Naive thymus-derived CD4-positive, alpha-beta T cell (primary cell): ENCODE measurements at regions not wholly inside any gene's neighbourhood (a gene's known extent, or its start where the extent isn't known, plus 50 kb on each side); places are given as distances from the start of the nearest gene placed in this dataset.

Source experiments
- ATAC-seq: fragments of 150-1000 bp; cut with Tn5 transposase; 2 replicates; pipeline ENCODE4 v1.10.0; 2021; ENCODE audit warnings: mild to moderate bottlenecking, moderate library complexity
- CTCF ChIA-PET: fragments of 350-600 bp; sonication (Branson Sonifier 250); formaldehyde crosslinking; loops from one replicate; lab custom pipeline; 2021; ENCODE audit warnings: antibody characterized with exemption; lab: Charles Lee
- POLR2A ChIA-PET: fragments of 350-600 bp; sonication (Branson Sonifier 250); formaldehyde crosslinking; loops from one replicate; lab custom pipeline; 2021; ENCODE audit warnings: antibody characterized with exemption, inconsistent platforms; lab: Charles Lee
- DNase-seq, 9 donors: peaks; one replicate each; pipeline versions ENCODE4 v3.0.0 to v3.0.0-alpha.2; 2020 to 2022; ENCODE audit warnings: mixed read lengths in 1 of 9
- H3K27ac ChIP-seq: one replicate; pipeline ENCODE4 v1.7.0; 2013; ENCODE audit warnings: mild to moderate bottlenecking, low read depth, low read length, moderate library complexity
- H3K27me3 ChIP-seq, 2 donors: one replicate each; pipeline ENCODE4 v1.7.0; 2013; ENCODE audit warnings: low read length in 2 of 2, mild to moderate bottlenecking in 2 of 2, moderate library complexity in 2 of 2; ENCODE audit not compliant: control insufficient read depth in 2 of 2, insufficient read depth in 2 of 2
- H3K36me3 ChIP-seq, 3 experiments: 1 replicate in 2 of 3; 2 replicates in 1 of 3; pipeline ENCODE4 v1.7.0; 2013; ENCODE audit warnings: low read length in 3 of 3, mild to moderate bottlenecking in 3 of 3, moderate library complexity in 1 of 3; ENCODE audit not compliant: insufficient read depth in 3 of 3, control insufficient read depth in 2 of 3
- H3K4me1 ChIP-seq, 2 donors: one replicate each; pipeline ENCODE4 v1.7.0; 2013; ENCODE audit warnings: low read length in 2 of 2, mild to moderate bottlenecking in 2 of 2, moderate library complexity in 1 of 2; ENCODE audit not compliant: control insufficient read depth in 2 of 2, insufficient read depth in 2 of 2
- H3K4me3 ChIP-seq: 2 replicates; pipeline ENCODE4 v1.7.0; 2013; ENCODE audit warnings: mild to moderate bottlenecking, low read length
- H3K9me3 ChIP-seq, 3 experiments: 1 replicate in 2 of 3; 2 replicates in 1 of 3; pipeline ENCODE4 v1.7.0; 2013; ENCODE audit warnings: low read length in 3 of 3; ENCODE audit not compliant: control insufficient read depth in 2 of 3
- H3K27ac Mint-ChIP-seq, 9 donors: one replicate each; pipeline ENCODE4 v1.8.0; 2020 to 2022; ENCODE audit warnings: mixed read lengths in 9 of 9, mild to moderate bottlenecking in 8 of 9, moderate library complexity in 5 of 9, inconsistent platforms in 2 of 9
- H3K27me3 Mint-ChIP-seq, 5 donors: one replicate each; pipeline ENCODE4 v1.8.0; 2021 to 2022; ENCODE audit warnings: mixed read lengths in 5 of 5, mild to moderate bottlenecking in 1 of 5
- H3K36me3 Mint-ChIP-seq, 5 donors: one replicate each; pipeline ENCODE4 v1.8.0; 2020 to 2022; ENCODE audit warnings: mixed read lengths in 5 of 5, mild to moderate bottlenecking in 3 of 5, inconsistent platforms in 1 of 5
- H3K4me1 Mint-ChIP-seq, 7 donors: one replicate each; pipeline ENCODE4 v1.8.0; 2020 to 2022; ENCODE audit warnings: mixed read lengths in 7 of 7, mild to moderate bottlenecking in 3 of 7, inconsistent platforms in 1 of 7
- H3K4me3 Mint-ChIP-seq, 10 donors: one replicate each; pipeline ENCODE4 v1.8.0; 2020 to 2022; ENCODE audit warnings: mild to moderate bottlenecking in 10 of 10, mixed read lengths in 10 of 10, moderate library complexity in 6 of 10, inconsistent platforms in 2 of 10
- H3K9me3 Mint-ChIP-seq, 11 donors: one replicate each; pipeline ENCODE4 v1.8.0; 2020 to 2022; ENCODE audit warnings: mixed read lengths in 11 of 11, mild to moderate bottlenecking in 4 of 11, inconsistent platforms in 1 of 11, moderate library complexity in 1 of 11
- intact Hi-C, 2 donors: fragments of 100-400 bp; cut with micrococcal nuclease; formaldehyde crosslinking; loops; one replicate each; pipeline ENCODE4 v1.15.1; 2023

GRCh38 chr9:108579757-108580439, 275.9 kb downstream of the ACTL7B start:
- Histone ChIP-seq H3K27ac (no peak overlapping the region), H3K4me1 (no peaks in the 10 kb centered on the region), H3K4me3 (no peak overlapping the region), H3K9me3 (no peaks in the 10 kb centered on the region), H3K36me3 (no peaks in the 10 kb centered on the region), H3K27me3 (no peaks in the 10 kb centered on the region)
- Mint-ChIP-seq H3K9me3 (peaks cover 0 to 10% (median 0%) of the 10 kb centered on the region in 11 donors), H3K4me3 (no peak overlapping the region), H3K4me1 (peaks cover 0 to 3% (median 0%) of the 10 kb centered on the region in 7 donors), H3K27me3 (peaks cover 0 to 31% (median 7%) of the 10 kb centered on the region in 5 donors), H3K36me3 (peaks cover 0 to 5% (median 0%) of the 10 kb centered on the region in 5 donors), H3K27ac (no peak overlapping the region)
- ATAC-seq (peak; percentile 77), DNase-seq (no peak)
- intact Hi-C loops, result no loop called here
- ChIA-PET CTCF (no interaction called here), POLR2A (no interaction called here)

- CTCF ChIA-PET, result no interaction called here
- Mint-ChIP-seq H3K4me3 (no peak overlapping the region), H3K4me1 (no peaks in the 10 kb centered on the region), H3K27ac (no peak overlapping the region), H3K27me3 (peaks cover 0 to 19% (median 0%) of the 10 kb centered on the region in 5 donors), H3K9me3 (peaks cover 0 to 4% (median 0%) of the 10 kb centered on the region in 11 donors), H3K36me3 (no peaks in the 10 kb centered on the region)
- H3K36me3 ChIP-seq, result no peaks in the 10 kb centered on the region
- intact Hi-C loops, result no loop called here
- H3K27ac ChIP-seq, result no peak overlapping the region
- no peaks in the 10 kb centered on the region for H3K27me3 ChIP-seq
- POLR2A ChIA-PET, result no interaction called here
- no peak for DNase-seq
- H3K4me3 ChIP-seq, result no peak overlapping the region
- ATAC-seq, result no peak
- no peaks in the 10 kb centered on the region for H3K4me1 ChIP-seq
- H3K9me3 ChIP-seq, result no peaks in the 10 kb centered on the region
Observed at GRCh38 chr9:108575276-108575675, 280.5 kb downstream of the ACTL7B start.

DNA sequence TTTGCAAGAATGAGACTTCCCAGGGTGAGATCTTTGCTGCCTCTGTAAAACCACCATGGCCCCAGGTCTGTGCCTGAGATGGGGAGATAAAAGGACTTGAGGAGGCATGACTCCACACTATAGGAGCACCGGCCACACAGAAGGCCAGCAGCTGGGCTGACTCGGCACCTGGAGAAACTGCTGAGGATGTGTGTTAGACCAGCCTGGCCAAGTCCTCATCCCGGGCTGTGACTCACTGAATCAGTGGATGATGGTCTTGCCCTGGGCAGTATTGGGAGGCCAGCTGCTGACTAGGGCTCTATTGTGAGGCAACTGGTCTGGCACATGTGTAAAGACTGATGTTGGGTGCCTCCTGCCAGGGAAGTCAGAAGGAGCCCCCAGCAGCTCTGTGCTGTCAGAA, 286.2 kb downstream of the ACTL7B start:
- ChIA-PET POLR2A (no interaction called here), CTCF (no interaction called here)
- no peaks in the 10 kb centered on the region for H3K4me1 ChIP-seq
- no peaks in the 10 kb centered on the region for H3K9me3 ChIP-seq
- no peak for ATAC-seq
- H3K27me3 ChIP-seq, result no peaks in the 10 kb centered on the region
- peaks cover 0 to 2% (median 0%) of the 10 kb centered on the region in 11 donors for H3K9me3 Mint-ChIP-seq
- no peaks in the 10 kb centered on the region for H3K4me1 Mint-ChIP-seq
- no peaks in the 10 kb centered on the region for H3K36me3 Mint-ChIP-seq
- no peak for DNase-seq
- peaks cover 0 to 24% (median 10%) of the 10 kb centered on the region in 5 donors for H3K27me3 Mint-ChIP-seq
- intact Hi-C loops, result loop anchor here in 1 of 2 donors (5.0 kb wide), 1 partner anchor 1082 kb away; the partner anchor contains the start of gene KLF4
- no peak overlapping the region for H3K4me3 Mint-ChIP-seq
- H3K4me3 ChIP-seq, result no peak overlapping the region
- no peak overlapping the region for H3K27ac ChIP-seq
- H3K27ac Mint-ChIP-seq, result no peak overlapping the region
- no peaks in the 10 kb centered on the region for H3K36me3 ChIP-seq

DNA sequence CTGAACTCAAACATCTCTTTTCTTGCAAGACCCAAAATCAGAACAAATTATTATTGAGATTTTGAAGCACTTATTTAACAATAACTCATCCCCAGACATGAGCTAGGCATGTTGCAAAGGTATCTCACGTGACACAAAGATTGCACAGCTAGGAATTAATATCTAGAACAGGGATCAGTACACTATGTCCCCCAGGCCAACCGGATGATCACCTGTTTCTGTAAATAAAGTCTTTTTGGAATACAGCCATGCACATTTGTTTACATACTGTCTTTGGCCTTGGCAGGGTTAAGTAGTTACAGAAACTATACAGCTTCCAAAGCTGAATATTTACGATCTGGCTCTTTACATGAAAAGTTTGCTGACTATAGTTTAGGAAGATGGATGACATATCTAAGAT, 287.7 kb downstream of the ACTL7B start:
- no peaks in the 10 kb centered on the region for H3K27me3 ChIP-seq
- ChIA-PET CTCF (no interaction called here), POLR2A (no interaction called here)
- DNase-seq (no peak), ATAC-seq (no peak)
- H3K4me1 Mint-ChIP-seq, result no peaks in the 10 kb centered on the region
- no peak overlapping the region for H3K4me3 Mint-ChIP-seq
- no peak overlapping the region for H3K27ac Mint-ChIP-seq
- H3K9me3 Mint-ChIP-seq, result peaks cover 0 to 2% (median 0%) of the 10 kb centered on the region in 11 donors
- no peaks in the 10 kb centered on the region for H3K4me1 ChIP-seq
- no peak overlapping the region for H3K27ac ChIP-seq
- no peak overlapping the region for H3K4me3 ChIP-seq
- intact Hi-C loops, result loop anchor here in 1 of 2 donors (5.0 kb wide), 1 partner anchor 1081 kb away; the partner anchor contains the start of gene KLF4
- H3K27me3 Mint-ChIP-seq, result peaks cover 0 to 24% (median 10%) of the 10 kb centered on the region in 5 donors
- no peaks in the 10 kb centered on the region for H3K9me3 ChIP-seq
- H3K36me3 ChIP-seq, result no peaks in the 10 kb centered on the region
- H3K36me3 Mint-ChIP-seq, result no peaks in the 10 kb centered on the region

- ChIA-PET CTCF (no interaction called here), POLR2A (no interaction called here)
- Histone ChIP-seq H3K9me3 (no peaks in the 10 kb centered on the region), H3K4me1 (no peaks in the 10 kb centered on the region), H3K27ac (no peak overlapping the region), H3K36me3 (no peaks in the 10 kb centered on the region), H3K27me3 (no peaks in the 10 kb centered on the region), H3K4me3 (no peak overlapping the region)
- no peaks in the 10 kb centered on the region for H3K36me3 Mint-ChIP-seq
- DNase-seq, result no peak
- ATAC-seq, result no peak
- H3K4me3 Mint-ChIP-seq, result no peak overlapping the region
- H3K4me1 Mint-ChIP-seq, result no peaks in the 10 kb centered on the region
- peaks cover 0 to 24% (median 10%) of the 10 kb centered on the region in 5 donors for H3K27me3 Mint-ChIP-seq
- peaks cover 0 to 4% (median 0%) of the 10 kb centered on the region in 11 donors for H3K9me3 Mint-ChIP-seq
- H3K27ac Mint-ChIP-seq, result no peak overlapping the region
- intact Hi-C loops, result loop anchor here in 1 of 2 donors (5.0 kb wide), 1 partner anchor 1080 kb away; the partner anchor contains the start of gene KLF4
Observed at GRCh38 chr9:108567571-108567970, 288.2 kb downstream of the ACTL7B start.

DNA sequence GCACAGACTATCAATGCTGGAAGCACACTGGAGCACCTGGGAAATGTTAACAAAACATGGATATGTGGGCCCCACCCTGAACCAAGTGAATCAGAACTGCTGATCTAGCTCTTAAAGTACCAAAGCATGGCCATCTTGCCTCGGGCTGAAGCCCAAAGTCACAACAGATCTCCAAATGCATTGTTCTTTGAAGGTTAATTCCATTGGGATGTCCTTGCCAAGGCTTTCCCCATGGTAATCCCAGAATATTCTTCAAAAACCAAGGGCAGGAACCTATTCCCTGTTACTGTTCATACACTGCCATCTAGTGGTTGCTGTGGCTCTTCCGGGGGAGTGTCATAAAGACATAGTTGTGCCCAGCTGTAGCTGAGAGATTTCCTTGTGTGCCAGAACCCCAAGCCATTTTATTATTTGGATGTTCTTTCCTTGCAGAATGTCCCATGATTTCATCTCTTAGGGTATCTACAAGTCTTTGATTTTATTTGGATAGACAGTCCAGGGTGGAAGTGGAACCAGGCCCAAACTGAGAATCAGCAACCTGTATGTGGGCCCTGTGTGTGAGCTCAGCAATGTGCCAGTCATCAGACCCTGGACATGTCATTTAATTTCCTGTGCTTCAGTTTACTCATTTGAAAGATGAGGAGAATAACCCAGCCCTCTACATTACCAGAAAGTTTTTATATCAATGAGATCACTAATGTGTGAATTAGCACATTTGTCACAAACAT, 290.0 kb downstream of the ACTL7B start:
- DNase-seq (no peak), ATAC-seq (peak; percentile 55)
- H3K27ac ChIP-seq, result no peak overlapping the region
- H3K36me3 ChIP-seq, result no peaks in the 10 kb centered on the region
- H3K9me3 ChIP-seq, result no peaks in the 10 kb centered on the region
- no peaks in the 10 kb centered on the region for H3K27me3 ChIP-seq
- Mint-ChIP-seq H3K27me3 (peaks cover 0 to 19% (median 5%) of the 10 kb centered on the region in 5 donors), H3K27ac (no peak overlapping the region), H3K4me3 (no peak overlapping the region), H3K36me3 (no peaks in the 10 kb centered on the region), H3K9me3 (peaks cover 0 to 4% (median 0%) of the 10 kb centered on the region in 11 donors), H3K4me1 (no peaks in the 10 kb centered on the region)
- POLR2A ChIA-PET, result no interaction called here
- CTCF ChIA-PET, result no interaction called here
- no peak overlapping the region for H3K4me3 ChIP-seq
- no peaks in the 10 kb centered on the region for H3K4me1 ChIP-seq
- intact Hi-C loops, result loop anchor here in 1 of 2 donors (5.0 kb wide), 1 partner anchor 1079 kb away; the partner anchor contains the start of gene KLF4
